ENCODE measurements at regions not wholly inside any gene's neighbourhood (a gene's known extent, or its start where the extent isn't known, plus 50 kb on each side); places are given as distances from the start of the nearest gene placed in this dataset.

- H3K4me3 ChIP-seq (ENCODE audit: control insufficient read depth in 2 of 3, extremely low read depth in 1 of 3, insufficient read depth in 2 of 3, low read depth in 1 of 3, low read length in 3 of 3), result no peak overlapping the region
- TF ChIP-seq CTCF (optimal IDR thresholded peaks at IDR 0.05 in 1 of 3, IDR thresholded peaks at IDR 0.05 in 1 of 3, conservative IDR thresholded peaks at IDR 0.05 in 1 of 3; ENCODE audit: extremely low read depth in 1 of 3, insufficient read depth in 2 of 3, low read length in 3 of 3), result no peak
- no peak for TF ChIP-seq EZH2 (IDR thresholded peaks at IDR 0.05; ENCODE audit: low read length)
- no peak overlapping the region for H3K9ac ChIP-seq (ENCODE audit: control insufficient read depth, extremely low read depth, insufficient read depth, low read length)
- H2AFZ ChIP-seq (ENCODE audit: control insufficient read depth, low read length), result no peak overlapping the region
- no peaks in the 10 kb centered on the region for H3K36me3 ChIP-seq (ENCODE audit: control insufficient read depth in 2 of 2, extremely low read depth in 1 of 2, insufficient read depth in 2 of 2, low read length in 2 of 2)
- DNase-seq (ENCODE audit: low read depth, low spot score) (no peak), FAIRE-seq (no peak)
- H3K4me1 ChIP-seq (ENCODE audit: control insufficient read depth, extremely low read depth, insufficient read depth, low read length), result no peaks in the 10 kb centered on the region
- no peaks in the 10 kb centered on the region for H4K20me1 ChIP-seq (ENCODE audit: control insufficient read depth, extremely low read depth, insufficient read depth, low read length)
- no peaks in the 10 kb centered on the region for H3K79me2 ChIP-seq (ENCODE audit: control insufficient read depth, insufficient read depth, low read length)
- no peaks in the 10 kb centered on the region for H3K27me3 ChIP-seq (ENCODE audit: control insufficient read depth, extremely low read depth, insufficient read depth, low read length)
- H3K4me2 ChIP-seq (ENCODE audit: control insufficient read depth, extremely low read depth, insufficient read depth, low read depth, low read length), result no peak overlapping the region
- dilution Hi-C loops (cut with MboI; ENCODE audit: extremely low pct_ligation_motif_present, low sequenced_read_pairs), result no loop called here
- H3K9me1 ChIP-seq (ENCODE audit: control insufficient read depth, extremely low read depth, insufficient read depth, low read length), result no peaks in the 10 kb centered on the region
- H3K27ac ChIP-seq (ENCODE audit: control insufficient read depth, insufficient read depth, low read length), result no peak overlapping the region
- no peaks in the 10 kb centered on the region for H3K9me3 ChIP-seq (ENCODE audit: control insufficient read depth, low read depth, low read length)
Measured at GRCh38 chr18:61722247-61722646, 170.6 kb downstream of the RNF152 start.

- Histone ChIP-seq H3K9ac (ENCODE audit: control insufficient read depth, extremely low read depth, insufficient read depth, low read length) (no peak overlapping the region), H3K36me3 (ENCODE audit: control insufficient read depth in 2 of 2, extremely low read depth in 1 of 2, insufficient read depth in 2 of 2, low read length in 2 of 2) (no peaks in the 10 kb centered on the region), H3K4me3 (ENCODE audit: control insufficient read depth in 2 of 3, extremely low read depth in 1 of 3, insufficient read depth in 2 of 3, low read depth in 1 of 3, low read length in 3 of 3) (no peak overlapping the region), H3K9me1 (ENCODE audit: control insufficient read depth, extremely low read depth, insufficient read depth, low read length) (no peaks in the 10 kb centered on the region), H3K27ac (ENCODE audit: control insufficient read depth, insufficient read depth, low read length) (no peak overlapping the region), H2AFZ (ENCODE audit: control insufficient read depth, low read length) (no peak overlapping the region), H3K9me3 (ENCODE audit: control insufficient read depth, low read depth, low read length) (no peaks in the 10 kb centered on the region), H3K79me2 (ENCODE audit: control insufficient read depth, insufficient read depth, low read length) (no peaks in the 10 kb centered on the region), H3K4me2 (ENCODE audit: control insufficient read depth, extremely low read depth, insufficient read depth, low read depth, low read length) (no peak overlapping the region), H3K4me1 (ENCODE audit: control insufficient read depth, extremely low read depth, insufficient read depth, low read length) (no peaks in the 10 kb centered on the region), H3K27me3 (ENCODE audit: control insufficient read depth, extremely low read depth, insufficient read depth, low read length) (no peaks in the 10 kb centered on the region), H4K20me1 (ENCODE audit: control insufficient read depth, extremely low read depth, insufficient read depth, low read length) (no peaks in the 10 kb centered on the region)
- no peak for TF ChIP-seq EZH2 (IDR thresholded peaks at IDR 0.05; ENCODE audit: low read length)
- no peak for TF ChIP-seq CTCF (optimal IDR thresholded peaks at IDR 0.05 in 1 of 3, IDR thresholded peaks at IDR 0.05 in 1 of 3, conservative IDR thresholded peaks at IDR 0.05 in 1 of 3; ENCODE audit: extremely low read depth in 1 of 3, insufficient read depth in 2 of 3, low read length in 3 of 3)
- dilution Hi-C loops (cut with MboI; ENCODE audit: extremely low pct_ligation_motif_present, low sequenced_read_pairs), result no loop called here
- DNase-seq (ENCODE audit: low read depth, low spot score), result no peak
- no peak for FAIRE-seq
Measured at GRCh38 chr18:61720496-61720895, 172.3 kb downstream of the RNF152 start.

Measured in keratinocyte (primary cell).